B cell (primary cell): ENCODE measurements at regions not wholly inside any gene's neighbourhood (a gene's known extent, or its start where the extent isn't known, plus 50 kb on each side); places are given as distances from the start of the nearest gene placed in this dataset.

ENCODE experiments used
- CTCF ChIP-seq: fragments of 200-600 bp; IDR thresholded peaks from one replicate; pipeline ENCODE4 v1.8.0; 2022; ENCODE audit warnings: antibody characterized with exemption, mild to moderate bottlenecking
- EZH2 ChIP-seq: IDR thresholded peaks from 2 replicates; pipeline ENCODE4 v1.6.1; 2012; ENCODE audit warnings: borderline replicate concordance, low read depth, mild to moderate bottlenecking, moderate library complexity, low read length; ENCODE audit not compliant: insufficient read depth, poor library complexity, severe bottlenecking

GRCh38 chrX:68902706-68903504 lies 74.1 kb downstream of the EFNB1 start:
- TF ChIP-seq CTCF (no peak), EZH2 (no peak)
